OCI-LY1 (cell line): ENCODE measurements at regions not wholly inside any gene's neighbourhood (a gene's known extent, or its start where the extent isn't known, plus 50 kb on each side); places are given as distances from the start of the nearest gene placed in this dataset.

Experiments
- H2AFZ ChIP-seq: fragments of 200-600 bp; sonication (generic), shearing (Covaris generic); 2 replicates; pipeline ENCODE4 v1.6.0; 2014; ENCODE audit warnings: antibody characterized with exemption, mild to moderate bottlenecking, low read length
- H3F3A ChIP-seq: fragments of 200-600 bp; sonication (generic), shearing (Covaris generic); 2 replicates; pipeline ENCODE4 v1.6.0; 2014; ENCODE audit warnings: mild to moderate bottlenecking, antibody characterized with exemption, low read length, moderate library complexity; ENCODE audit not compliant: insufficient read depth
- H3K27ac ChIP-seq: fragments of 200-600 bp; sonication (generic); 2 replicates; pipeline ENCODE4 v1.5.1; 2014; ENCODE audit warnings: low read length, mixed run types, mild to moderate bottlenecking, low read depth; ENCODE audit not compliant: poor library complexity, severe bottlenecking
- H3K27me3 ChIP-seq: fragments of 200-600 bp; sonication (generic); 2 replicates; pipeline ENCODE4 v1.6.0; 2014; ENCODE audit warnings: antibody characterized with exemption, mild to moderate bottlenecking, low read length, moderate library complexity; ENCODE audit not compliant: insufficient read depth
- H3K36me3 ChIP-seq: fragments of 200-600 bp; sonication (generic); 2 replicates; pipeline ENCODE4 v1.6.1; 2014; ENCODE audit warnings: mild to moderate bottlenecking, antibody characterized with exemption, low read length, moderate library complexity, mixed read lengths; ENCODE audit not compliant: insufficient read depth
- H3K4me1 ChIP-seq: fragments of 200-600 bp; sonication (generic); 2 replicates; pipeline ENCODE4 v1.5.1; 2014; ENCODE audit warnings: mild to moderate bottlenecking, low read length, moderate library complexity; ENCODE audit not compliant: insufficient read depth, severe bottlenecking
- H3K4me2 ChIP-seq: fragments of 200-600 bp; sonication (generic), shearing (Covaris generic); 2 replicates; pipeline ENCODE4 v1.6.1; 2014; ENCODE audit warnings: low read length
- H3K4me3 ChIP-seq: fragments of 200-600 bp; sonication (generic); 2 replicates; pipeline ENCODE4 v1.5.1; 2014; ENCODE audit warnings: low read length, low read depth, mild to moderate bottlenecking, mixed read lengths; ENCODE audit not compliant: poor library complexity, severe bottlenecking
- H3K79me2 ChIP-seq: fragments of 200-600 bp; shearing (Covaris generic); 2 replicates; pipeline ENCODE4 v1.6.1; 2016; ENCODE audit warnings: mixed run types, low read length, mixed read lengths; ENCODE audit not compliant: insufficient read depth
- H3K9ac ChIP-seq: fragments of 200-600 bp; sonication (generic), shearing (Covaris generic); 2 replicates; pipeline ENCODE4 v1.6.1; 2014; ENCODE audit warnings: mild to moderate bottlenecking, low read length, mixed read lengths
- H3K9me2 ChIP-seq: fragments of 200-600 bp; sonication (generic), shearing (Covaris generic); 2 replicates; pipeline ENCODE4 v1.6.1; 2014; ENCODE audit warnings: low read depth, mild to moderate bottlenecking, low read length, mixed read lengths
- H3K9me3 ChIP-seq: fragments of 200-600 bp; shearing (Covaris generic); 2 replicates; pipeline ENCODE4 v1.6.1; 2014; ENCODE audit warnings: low read length, mixed read lengths
- H4K20me1 ChIP-seq: fragments of 200-600 bp; sonication (generic), shearing (Covaris generic); 2 replicates; pipeline ENCODE4 v1.6.0; 2016; ENCODE audit warnings: mild to moderate bottlenecking, low read length; ENCODE audit not compliant: insufficient read depth
- EZH2 ChIP-seq: fragments of 200-600 bp; sonication (generic), shearing (Covaris generic); IDR thresholded peaks from 2 replicates; pipeline ENCODE4 v1.8.0; 2017; ENCODE audit warnings: borderline replicate concordance, mixed run types, mild to moderate bottlenecking, antibody characterized with exemption, low read length, moderate library complexity, mixed read lengths
- TF ChIP-seq, protein P1 (sequence below): fragments of 200-600 bp; sonication (generic), shearing (Covaris generic); IDR thresholded peaks from 2 replicates; pipeline ENCODE4 v1.5.1; 2017; ENCODE audit warnings: mild to moderate bottlenecking, antibody characterized with exemption, low read length, moderate library complexity, mixed read lengths

DNA sequence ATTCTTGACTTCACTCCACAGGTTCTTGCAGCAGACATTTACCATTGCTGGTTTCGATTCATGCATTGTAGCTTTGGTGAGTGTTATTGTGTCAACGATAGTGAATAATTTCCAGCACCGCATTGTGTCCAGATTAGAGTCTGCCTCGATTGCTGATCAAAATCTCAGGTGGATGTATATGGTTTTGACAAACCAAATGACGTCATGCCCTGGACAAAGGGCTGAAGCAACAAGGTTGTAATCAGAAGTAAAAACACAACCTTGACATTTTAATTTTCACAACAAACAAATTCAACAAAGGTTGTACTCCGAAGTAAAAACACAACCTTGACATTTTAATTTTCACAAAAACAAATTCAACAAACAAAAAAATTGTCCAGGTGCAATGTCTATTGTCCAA, 81.1 kb upstream of the WWC2 start:
- Histone ChIP-seq H3K27me3 (no peaks in the 10 kb centered on the region), H3K4me2 (no peak overlapping the region), H3K9me2 (no peaks in the 10 kb centered on the region), H3K4me3 (no peak overlapping the region), H3F3A (no peaks in the 10 kb centered on the region), H3K4me1 (no peaks in the 10 kb centered on the region), H4K20me1 (no peaks in the 10 kb centered on the region), H3K9ac (no peak overlapping the region), H3K27ac (no peak overlapping the region), H2AFZ (no peak overlapping the region), H3K36me3 (no peaks in the 10 kb centered on the region), H3K79me2 (no peaks in the 10 kb centered on the region), H3K9me3 (no peaks in the 10 kb centered on the region)
- no peak for TF ChIP-seq EZH2
- TF ChIP-seq, protein P1, sequence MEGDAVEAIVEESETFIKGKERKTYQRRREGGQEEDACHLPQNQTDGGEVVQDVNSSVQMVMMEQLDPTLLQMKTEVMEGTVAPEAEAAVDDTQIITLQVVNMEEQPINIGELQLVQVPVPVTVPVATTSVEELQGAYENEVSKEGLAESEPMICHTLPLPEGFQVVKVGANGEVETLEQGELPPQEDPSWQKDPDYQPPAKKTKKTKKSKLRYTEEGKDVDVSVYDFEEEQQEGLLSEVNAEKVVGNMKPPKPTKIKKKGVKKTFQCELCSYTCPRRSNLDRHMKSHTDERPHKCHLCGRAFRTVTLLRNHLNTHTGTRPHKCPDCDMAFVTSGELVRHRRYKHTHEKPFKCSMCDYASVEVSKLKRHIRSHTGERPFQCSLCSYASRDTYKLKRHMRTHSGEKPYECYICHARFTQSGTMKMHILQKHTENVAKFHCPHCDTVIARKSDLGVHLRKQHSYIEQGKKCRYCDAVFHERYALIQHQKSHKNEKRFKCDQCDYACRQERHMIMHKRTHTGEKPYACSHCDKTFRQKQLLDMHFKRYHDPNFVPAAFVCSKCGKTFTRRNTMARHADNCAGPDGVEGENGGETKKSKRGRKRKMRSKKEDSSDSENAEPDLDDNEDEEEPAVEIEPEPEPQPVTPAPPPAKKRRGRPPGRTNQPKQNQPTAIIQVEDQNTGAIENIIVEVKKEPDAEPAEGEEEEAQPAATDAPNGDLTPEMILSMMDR, result no peak

DNA sequence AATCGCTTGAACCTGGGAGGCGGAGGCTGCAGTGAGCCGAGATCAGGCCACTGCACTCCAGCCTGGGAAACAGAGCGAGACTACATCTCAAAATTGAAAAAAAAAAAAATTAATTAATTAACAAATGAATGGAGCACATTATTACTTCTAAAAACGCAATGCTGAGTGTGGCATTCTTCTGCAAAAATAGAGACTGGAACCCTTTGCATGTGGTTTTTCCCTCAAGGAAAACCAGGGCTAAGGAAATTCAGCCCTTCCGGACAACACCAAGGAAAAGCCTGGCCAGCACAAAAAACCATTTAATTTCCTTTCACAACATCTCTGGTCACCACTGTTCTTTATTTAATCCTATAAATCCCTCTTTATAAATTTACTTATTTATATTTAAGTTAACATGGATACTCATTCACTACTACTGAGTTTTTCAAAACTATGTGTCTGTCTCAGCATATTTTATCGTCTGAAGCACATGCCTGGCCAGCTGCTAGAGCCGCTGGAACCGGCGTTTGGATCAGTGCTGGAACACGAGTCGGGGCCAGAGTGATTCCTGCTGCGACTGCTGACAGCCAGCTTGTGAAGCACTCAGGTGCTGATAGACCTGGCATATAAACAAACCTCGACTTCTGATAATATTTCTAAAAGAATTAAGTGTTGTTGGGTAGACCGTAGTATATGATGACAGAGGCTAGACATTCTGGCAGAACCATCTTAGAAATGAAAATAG, 84.5 kb upstream of the WWC2 start:
- Histone ChIP-seq H3K4me3 (no peak overlapping the region), H3K27ac (no peak overlapping the region), H2AFZ (no peak overlapping the region), H3K9me3 (no peaks in the 10 kb centered on the region), H3K4me2 (no peak overlapping the region), H4K20me1 (no peaks in the 10 kb centered on the region), H3K36me3 (no peaks in the 10 kb centered on the region), H3F3A (no peaks in the 10 kb centered on the region), H3K4me1 (no peaks in the 10 kb centered on the region), H3K27me3 (no peaks in the 10 kb centered on the region), H3K79me2 (no peaks in the 10 kb centered on the region), H3K9me2 (no peaks in the 10 kb centered on the region), H3K9ac (no peak overlapping the region)
- TF ChIP-seq, protein P1, result no peak
- no peak for TF ChIP-seq EZH2

- H2AFZ ChIP-seq, result no peak overlapping the region
- H3K9me2 ChIP-seq, result no peaks in the 10 kb centered on the region
- H3K9me3 ChIP-seq, result no peaks in the 10 kb centered on the region
- H3F3A ChIP-seq, result no peaks in the 10 kb centered on the region
- no peaks in the 10 kb centered on the region for H3K4me1 ChIP-seq
- H3K27me3 ChIP-seq, result no peaks in the 10 kb centered on the region
- no peak overlapping the region for H3K9ac ChIP-seq
- no peak overlapping the region for H3K4me3 ChIP-seq
- no peaks in the 10 kb centered on the region for H4K20me1 ChIP-seq
- no peaks in the 10 kb centered on the region for H3K79me2 ChIP-seq
- H3K4me2 ChIP-seq, result no peak overlapping the region
- H3K36me3 ChIP-seq, result no peaks in the 10 kb centered on the region
- no peak overlapping the region for H3K27ac ChIP-seq
- TF ChIP-seq, protein P1, result no peak
- no peak for TF ChIP-seq EZH2
These were observed 85.4 kb upstream of the WWC2 start for GRCh38 chr4:183013730-183014002.
